NCI-H1048 (cell line): ENCODE measurements at regions not wholly inside any gene's neighbourhood (a gene's known extent, or its start where the extent isn't known, plus 50 kb on each side); places are given as distances from the start of the nearest gene placed in this dataset.
"Not testable (repeated sequence)": the region's sequence is repeated elsewhere in the genome, so short reads cannot be mapped to it uniquely, and the experiment has no call there.

ENCODE experiments used
- DNase-seq: peaks from one replicate; lab custom pipeline; 2025; lab: John Stamatoyannopoulos, UW

DNA sequence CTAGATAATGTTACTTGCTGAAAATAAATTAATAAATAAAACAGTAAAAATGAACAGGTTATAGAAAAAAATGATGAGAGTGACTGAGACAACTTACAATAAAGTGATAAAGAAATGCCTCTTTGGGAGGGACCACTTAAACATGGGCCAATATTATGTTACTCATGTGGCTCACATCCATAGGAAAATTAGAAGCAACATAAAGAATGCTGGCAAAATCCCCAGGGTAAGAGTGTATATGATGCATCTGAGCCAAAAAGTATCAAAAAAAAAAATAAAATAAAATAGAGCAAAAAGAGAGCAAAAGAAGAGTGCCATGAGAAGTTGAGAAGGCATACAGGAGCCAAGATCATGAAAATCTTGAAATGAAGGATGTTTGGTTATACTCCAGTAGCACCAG lies 818.0 kb downstream of the LTN1 start:
- no peak for DNase-seq

DNA sequence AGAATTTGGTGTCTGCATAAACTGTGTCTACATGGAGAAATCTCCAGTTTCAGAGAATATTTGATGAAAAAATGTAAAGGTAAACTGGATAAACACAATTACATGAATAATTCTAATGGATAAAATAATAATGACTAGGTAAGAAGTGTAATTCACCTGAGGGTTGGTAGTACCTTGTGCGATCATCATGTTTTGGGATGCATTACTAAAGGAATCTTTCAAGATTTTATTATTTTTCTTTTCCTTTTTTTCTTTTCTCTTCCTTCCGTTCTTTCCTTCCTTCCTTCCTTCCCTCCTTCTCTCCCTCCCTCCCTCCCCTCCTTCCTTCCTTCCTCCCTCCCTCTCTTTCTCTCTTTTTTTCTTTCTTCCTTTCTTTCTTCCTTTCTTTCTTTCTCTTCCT lies 818.7 kb downstream of the LTN1 start:
- DNase-seq: no peak

DNA sequence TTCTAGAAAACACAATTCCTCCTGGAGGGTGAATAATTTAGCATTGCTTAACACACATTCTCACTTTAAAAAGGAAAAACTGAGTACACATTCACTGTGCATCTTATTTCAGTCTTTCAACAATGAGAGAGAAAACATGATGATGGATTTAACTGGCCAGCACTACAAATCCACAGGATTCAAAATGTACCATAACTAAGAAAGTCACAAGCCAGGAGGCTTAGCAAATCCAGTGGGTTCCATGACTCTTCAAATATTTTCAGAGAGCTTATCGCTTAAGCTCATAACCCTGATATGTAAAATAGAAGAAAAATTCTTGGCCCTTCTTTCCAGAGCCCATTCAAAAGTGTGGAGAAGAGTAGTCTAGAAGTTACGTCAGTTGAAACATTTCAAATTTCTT lies 820.3 kb downstream of the LTN1 start:
- no peak for DNase-seq

DNA sequence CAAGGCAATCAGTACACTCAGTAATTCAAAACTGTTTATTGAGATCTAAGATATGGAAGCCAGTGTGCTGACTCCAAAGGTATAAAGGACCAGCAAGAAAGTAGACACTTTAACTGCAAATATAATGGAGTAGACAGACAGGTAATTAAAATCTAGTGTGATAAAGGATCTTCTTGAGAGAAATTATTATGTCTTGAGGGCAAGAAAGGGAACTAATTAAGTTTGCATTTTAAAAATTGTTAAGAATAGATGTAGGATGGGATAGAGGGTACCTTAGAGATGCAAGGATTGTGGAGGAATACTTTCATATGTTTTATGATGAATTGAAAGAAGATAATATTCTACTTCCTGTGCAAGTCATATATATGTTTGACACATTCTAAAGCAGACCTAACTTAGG lies 825.3 kb downstream of the LTN1 start:
- DNase-seq: no peak

DNA sequence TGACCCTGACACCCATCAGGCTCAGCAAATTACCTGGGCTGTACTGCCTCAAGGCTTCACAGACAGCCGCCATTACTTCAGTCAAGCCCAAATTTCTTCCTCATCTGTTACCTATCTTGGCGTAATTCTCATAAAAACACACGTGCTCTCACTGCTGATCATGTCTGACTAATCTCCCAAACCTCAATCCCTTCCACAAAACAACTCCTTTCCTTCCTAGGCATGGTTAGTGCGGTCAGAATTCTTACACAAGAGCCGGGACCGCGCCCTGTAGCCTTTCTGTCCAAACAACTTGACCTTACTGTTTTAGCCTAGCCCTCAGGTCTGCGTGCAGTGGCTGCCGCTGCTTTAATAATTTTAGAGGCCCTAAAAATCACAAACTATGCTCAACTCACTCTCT lies 828.2 kb downstream of the LTN1 start:
- not testable (repeated sequence) for DNase-seq

DNA sequence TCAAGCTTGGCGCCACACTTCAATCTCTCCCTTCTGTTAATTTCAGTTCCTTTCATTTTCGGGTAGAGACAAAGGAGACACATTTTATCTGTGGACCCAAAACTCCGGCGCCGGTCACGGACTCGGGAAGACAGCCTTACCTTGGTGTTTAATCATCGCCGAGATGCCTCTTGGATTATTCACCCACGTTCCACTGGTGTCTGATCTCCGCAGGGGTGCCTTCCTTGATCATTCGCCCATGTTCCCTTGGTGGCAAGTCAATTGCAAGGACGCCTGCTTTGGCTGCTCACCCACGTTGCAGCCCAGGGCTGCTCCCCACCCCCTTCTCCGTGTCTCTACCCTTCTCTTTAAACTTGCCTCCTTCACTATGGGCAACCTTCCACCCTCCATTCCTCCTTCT lies 830.6 kb downstream of the LTN1 start:
- not testable (repeated sequence) for DNase-seq

DNA sequence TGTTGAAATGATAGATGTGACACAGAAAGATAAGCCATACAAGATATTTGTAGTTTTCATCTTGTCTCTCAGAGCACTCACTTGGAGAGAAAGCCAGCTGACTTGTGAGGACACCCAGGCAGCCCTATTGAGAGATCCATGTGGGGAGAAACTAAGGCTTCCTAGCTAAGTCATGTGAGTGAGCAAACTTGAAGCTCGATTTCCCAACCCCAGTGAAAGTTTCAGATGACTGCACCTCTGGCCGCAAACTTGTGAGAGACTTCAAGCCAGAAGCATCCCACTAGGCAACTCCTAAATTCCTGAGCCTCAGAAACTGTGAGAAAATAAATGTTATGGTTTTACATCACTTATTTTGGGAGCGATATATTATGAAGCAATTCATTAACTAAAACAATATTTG lies 832.3 kb downstream of the LTN1 start:
- no peak for DNase-seq

DNA sequence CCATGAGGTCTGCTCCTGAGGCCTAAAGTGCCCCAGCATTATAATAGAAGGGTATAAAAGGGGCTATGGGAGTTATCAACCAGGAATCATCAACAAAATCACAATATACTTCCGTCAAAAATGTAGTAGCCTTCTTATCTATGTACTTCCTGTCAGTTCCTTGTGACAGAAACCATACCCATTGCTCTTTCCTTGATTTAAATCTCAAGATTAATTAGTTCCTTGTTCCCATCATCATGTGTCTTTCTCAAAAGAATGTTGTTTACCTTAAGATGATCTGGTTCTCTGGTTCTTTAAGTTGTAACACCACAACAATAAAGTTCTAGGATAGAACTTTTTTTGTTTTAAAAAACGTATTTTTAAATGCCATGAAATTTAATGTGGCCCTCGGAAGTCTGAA lies 833.3 kb downstream of the LTN1 start:
- no peak for DNase-seq

DNA sequence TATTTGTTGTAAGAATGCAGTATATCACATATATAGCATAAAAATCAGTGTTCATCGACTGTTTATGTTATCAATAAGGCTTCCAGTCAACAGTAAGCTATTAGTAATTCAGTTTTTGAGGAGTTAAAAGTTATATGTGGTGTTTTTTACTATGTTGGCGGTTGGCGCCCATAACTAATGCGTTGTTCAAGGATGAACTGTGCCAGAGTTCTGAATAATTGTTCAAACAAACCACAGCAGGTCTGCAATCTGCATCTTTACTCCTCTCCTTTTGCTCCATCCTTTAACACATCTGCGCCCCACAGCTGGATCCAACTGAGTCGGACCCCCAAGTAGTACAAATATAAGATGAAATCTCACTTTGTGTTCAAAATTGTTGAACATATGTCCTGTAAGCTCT lies 836.1 kb downstream of the LTN1 start:
- DNase-seq: no peak

DNA sequence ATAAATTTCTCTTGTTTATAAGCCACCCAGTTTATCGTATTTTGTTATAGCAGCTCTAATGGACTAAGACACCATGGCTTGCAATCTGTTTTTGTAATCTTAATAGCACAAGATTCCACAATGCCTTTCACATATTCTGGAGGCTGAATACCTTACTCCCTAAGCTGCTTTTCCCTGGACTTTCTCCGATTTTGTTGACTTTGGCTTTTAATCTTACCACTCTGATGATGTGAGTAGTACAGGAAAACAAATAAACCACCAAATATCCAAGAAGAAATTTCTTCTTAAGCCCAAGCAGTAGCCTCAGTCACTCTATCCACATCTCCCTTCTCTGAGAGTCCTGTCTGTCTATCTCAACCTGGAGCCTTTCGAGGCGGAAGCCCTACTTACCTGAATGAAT lies 838.6 kb downstream of the LTN1 start:
- no peak for DNase-seq

DNA sequence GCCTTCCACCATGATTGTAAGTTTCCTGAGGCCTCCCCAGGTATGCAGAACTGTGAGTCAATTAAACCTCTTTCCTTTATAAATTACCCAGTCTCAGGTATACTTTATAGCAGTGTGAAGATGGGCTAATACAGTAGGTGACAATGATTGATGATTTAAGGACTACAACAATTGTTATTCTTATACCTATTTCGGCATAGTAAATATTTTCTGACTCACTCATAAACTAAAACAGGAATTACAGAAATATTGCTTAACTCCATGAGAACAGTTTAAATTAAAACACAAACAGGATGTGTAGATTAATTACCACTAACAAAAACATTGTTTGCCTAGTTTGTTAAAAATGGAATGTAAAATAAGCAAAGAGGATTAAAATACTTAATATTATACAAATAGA lies 839.9 kb downstream of the LTN1 start:
- DNase-seq: no peak

DNA sequence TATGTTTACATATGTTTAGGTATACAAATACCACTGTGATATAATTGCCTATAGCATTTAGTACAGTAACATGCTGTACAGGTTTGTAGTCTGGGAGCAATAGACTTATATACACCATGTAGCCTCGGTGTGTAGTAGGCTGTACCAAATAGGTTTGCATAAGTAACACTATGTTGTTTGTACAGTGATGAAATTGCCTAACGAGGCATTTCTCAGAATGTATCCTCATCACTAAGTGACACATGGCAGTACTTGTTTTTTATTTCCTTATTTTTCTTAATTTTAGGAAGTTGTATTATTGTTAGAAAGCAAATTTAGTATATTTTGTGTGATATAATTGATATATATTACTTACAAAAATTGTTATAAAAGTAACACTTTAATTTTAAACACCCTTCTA lies 840.9 kb downstream of the LTN1 start:
- no peak for DNase-seq

DNA sequence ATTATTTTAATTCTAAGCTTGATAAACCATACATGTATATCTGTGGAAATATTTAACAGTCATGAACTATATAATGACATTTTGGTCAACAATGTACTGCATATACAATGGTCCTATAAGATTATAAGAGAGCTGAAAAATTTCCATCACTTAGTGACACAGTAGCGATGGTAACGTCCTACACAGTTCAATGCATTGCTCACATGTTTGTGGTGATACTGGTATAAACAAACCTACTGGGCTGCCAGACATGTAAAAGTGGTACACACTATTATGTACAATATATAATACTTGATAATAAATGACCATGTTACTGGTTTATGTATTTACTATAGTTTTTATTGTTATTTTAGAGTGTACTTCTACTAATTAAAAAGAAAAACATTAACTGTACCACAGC lies 841.9 kb downstream of the LTN1 start:
- no peak for DNase-seq

DNA sequence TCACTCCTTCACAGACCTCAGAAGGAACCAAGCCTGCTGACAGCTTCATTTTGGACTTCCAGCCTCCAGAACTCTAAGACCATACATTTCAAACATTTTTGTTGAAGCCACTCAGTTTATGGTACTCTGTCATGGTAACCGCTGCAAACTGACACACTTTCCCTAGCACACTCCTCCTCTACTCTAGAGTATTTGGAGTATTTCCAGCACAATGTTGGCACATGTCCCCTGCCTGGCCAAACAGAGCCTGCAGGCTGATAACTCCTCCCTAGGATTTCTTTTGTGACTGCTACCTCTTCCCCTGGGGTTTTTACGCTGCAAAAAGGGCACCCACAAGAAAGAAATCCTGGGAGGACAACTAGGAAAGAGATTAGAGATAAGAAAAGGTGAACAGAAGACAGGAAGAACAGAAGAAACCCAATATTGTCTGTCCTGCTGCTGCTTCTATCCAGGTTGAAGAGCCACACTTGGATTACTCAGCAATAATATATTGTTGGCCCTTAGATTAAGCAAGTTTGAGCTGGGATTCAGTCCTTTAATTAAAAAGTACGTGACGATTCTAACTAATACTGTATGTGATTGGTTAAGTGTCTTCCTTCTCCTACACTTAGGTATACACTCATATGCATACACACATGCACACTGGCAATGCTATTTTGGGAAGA lies 844.1 kb downstream of the LTN1 start:
- DNase-seq: no peak

DNA sequence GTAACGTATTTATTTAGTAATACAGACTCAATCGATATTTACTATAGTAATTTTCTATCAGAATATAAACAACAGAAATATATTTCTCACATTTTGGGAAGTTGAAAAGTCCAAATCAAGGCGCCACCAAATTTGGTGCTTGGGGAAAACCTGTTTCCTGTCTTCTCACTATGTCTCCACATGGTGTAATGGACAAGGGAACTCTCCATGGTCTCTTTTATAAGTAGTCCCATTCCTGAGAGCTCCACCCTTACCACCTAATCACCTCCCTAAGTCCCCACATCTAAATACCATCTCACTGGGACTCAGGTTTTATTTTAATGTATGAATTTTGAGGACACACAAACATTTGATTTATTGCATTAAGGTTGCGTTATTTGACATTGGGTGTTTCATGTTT lies 848.0 kb downstream of the LTN1 start:
- DNase-seq: no peak

DNA sequence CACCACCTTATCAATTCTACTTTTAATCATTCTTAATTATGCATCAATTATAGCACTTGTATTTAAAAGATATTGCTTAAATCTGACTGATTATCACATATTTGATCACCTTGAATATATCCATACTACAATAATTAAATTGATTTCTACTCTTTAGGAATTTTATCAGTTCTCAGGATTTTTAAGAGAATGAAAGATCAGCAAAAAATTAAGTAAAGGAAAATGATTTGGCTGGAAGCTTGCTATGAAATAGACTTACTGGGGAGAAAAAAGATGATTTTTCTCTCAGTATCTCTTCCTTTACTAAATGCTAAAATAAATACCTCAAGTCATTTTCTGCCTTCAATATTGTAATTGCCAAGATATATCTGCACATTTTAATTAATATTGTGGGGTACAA lies 848.6 kb downstream of the LTN1 start:
- no peak for DNase-seq

DNA sequence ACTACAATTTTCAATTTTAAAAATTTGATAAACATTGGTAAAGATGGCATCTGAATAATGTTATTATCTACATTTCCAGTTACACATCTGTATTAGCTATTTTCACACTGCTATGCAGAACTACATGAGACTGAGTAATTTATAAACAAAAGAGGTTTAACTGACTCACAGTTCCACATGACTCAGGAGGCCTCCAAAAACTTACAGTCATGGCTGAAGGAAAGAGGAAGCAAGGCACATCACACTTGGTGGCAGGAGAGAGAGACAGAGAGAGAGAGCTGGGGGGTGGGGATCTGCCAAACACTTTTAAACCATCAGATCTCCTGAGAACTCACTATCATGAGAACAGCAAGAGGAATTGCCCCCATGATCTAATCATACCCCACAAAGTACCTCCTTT lies 850.0 kb downstream of the LTN1 start:
- no peak for DNase-seq

DNA sequence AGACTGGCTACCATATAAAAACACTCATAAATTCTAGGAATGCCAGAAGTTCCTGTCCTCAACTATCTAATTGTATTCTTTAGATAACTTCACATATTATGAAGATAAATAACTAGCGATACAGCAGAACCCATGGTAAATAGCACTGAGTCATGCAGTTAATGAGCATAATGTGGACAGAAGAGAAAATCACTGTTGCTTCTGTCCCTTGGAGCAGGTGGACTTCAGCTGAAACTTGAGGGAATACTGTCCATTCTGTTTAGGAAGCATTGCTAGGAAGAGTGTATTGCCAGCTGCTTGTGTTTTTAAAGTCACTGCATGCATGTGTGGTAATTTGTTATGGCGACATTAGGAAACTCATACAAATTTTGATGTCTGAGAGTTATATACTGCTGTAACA lies 854.4 kb downstream of the LTN1 start:
- no peak for DNase-seq

DNA sequence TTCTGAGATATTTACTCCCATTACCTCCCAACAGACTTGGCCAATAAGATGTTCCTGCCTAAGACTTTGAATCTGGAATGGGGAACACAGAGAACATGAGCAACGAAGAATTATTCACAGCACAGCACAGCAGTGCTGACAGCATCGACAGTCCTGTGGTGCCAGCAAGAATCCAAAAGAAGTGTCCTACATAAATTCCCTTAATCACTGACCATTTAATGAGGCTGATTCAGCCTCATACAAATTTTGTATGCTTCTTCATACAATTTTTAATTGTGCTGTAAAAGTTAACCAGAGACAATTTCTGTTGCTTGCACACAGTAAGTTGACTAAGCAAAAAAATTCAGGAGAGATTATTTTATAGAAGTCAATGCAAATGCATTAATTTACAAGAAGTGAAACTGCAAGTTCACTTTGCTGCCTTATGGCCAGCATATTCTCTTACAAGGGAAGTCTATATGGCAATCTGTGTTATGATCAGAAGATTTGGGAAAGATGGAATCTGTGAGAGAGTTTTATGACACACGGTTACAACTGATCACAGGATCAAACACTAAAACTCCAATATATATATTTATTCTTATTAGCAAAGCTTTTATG lies 855.9 kb downstream of the LTN1 start:
- DNase-seq: no peak

DNA sequence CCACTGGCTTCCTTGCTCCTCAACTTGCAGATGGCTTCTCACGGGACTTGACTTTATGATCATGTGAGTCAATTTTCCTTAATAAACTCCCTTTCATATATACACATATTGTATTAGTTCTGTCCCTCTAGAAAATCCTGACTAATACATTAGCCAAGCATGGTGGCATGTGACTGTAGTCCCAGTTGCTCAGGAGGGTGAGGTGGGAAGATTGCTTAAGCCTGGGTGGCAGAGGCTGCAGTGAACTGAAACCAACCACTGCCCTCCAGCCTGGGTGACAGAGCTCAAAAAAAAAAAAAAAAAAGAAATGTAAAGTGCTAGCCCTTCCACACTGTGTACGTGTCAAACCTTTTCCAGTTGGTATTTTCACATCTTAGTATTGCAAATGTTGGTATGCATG lies 857.0 kb downstream of the LTN1 start:
- DNase-seq: no peak

DNA sequence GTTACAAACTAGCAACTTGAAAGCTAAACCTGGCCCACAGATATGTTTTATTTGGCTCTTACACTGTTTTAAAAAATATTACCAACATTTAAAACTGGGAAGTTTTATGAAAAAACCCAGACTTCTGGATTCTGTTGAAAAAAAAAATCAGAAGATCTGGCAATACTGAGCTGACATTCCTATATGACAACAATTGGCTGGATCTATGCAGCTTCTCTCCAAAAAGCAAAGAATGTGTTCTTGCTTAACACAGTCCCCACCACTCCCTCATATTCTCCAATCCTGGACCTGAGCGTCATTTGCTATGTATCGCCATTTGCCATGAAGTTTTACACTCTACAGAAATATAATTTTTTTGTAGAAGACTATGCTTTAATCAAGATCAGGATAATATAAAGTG lies 859.6 kb downstream of the LTN1 start:
- DNase-seq: no peak

DNA sequence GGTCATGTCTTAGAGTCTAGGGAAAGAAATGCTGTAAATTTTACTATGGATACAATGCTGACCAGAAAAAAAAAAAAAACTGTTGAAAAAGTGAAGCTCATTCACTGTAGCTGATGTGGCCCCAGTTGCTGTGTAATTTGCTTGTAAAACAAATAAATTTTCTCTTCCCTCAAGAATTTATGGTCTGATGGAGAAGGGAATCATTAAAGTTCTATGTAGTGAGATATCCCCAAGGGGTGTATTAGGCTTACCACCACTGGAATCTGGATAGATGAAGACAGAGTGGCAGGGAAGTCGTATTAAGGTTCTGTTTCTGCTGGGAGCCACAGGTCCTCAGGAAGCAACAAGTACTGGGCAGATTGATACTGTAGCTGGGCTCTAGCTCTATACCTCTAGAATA lies 860.0 kb downstream of the LTN1 start:
- DNase-seq: no peak

DNA sequence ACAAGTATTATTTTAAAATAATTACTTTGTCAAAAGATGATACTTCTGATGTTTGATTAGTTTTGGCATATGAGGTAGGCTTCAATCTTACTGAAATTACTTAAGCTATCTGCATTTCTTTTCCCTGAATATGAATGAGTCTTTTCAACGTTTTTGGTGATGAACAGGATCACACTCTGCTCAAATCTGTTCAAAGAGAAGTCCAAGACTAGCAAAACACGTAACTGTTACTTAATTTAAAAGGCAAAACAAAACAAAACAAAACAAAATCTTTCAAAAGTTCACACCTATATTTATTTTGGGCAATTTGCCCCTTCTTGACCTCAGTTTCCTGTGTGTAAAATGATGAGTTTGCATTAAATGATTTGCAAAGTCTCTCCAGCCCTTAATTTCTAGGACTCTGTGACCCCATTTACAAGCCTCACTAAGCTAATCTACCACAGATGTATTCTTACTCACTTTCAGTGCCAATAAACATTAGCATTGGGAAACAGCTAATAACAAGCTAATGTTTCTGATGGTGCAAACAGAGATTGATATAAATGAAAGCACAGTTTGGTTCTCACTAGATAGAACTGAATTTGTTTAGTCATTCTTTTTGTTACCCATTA lies 865.4 kb downstream of the LTN1 start:
- DNase-seq: no peak
